ENCODE measurements at regions not wholly inside any gene's neighbourhood (a gene's known extent, or its start where the extent isn't known, plus 50 kb on each side); places are given as distances from the start of the nearest gene placed in this dataset.
A peak's percentile ranks its signal among the peaks of the same experiment; 100 is the strongest.
"Not testable (repeated sequence)": the region's sequence is repeated elsewhere in the genome, so short reads cannot be mapped to it uniquely, and the experiment has no call there.

DNA sequence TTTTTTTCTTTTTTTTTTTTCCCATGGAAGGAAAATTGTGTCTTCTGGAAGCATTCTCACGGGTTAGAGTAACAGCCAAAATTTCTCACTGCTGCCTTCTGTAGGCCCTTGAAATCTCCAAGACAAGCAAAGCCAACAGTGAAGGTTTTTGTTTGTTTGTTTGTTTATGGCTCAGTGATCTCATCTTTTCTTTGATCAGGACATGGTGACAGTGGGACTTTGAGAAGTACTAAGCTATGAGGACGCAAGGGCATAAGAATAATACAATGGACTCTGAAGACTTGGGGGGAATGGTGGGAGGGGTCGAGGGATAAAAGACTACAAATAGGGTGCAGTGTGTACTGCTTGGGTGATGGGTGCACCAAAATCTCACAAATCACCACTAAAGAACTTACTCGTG is 419.4 kb downstream of the PTPRC start:
- no peak for DNase-seq

DNA sequence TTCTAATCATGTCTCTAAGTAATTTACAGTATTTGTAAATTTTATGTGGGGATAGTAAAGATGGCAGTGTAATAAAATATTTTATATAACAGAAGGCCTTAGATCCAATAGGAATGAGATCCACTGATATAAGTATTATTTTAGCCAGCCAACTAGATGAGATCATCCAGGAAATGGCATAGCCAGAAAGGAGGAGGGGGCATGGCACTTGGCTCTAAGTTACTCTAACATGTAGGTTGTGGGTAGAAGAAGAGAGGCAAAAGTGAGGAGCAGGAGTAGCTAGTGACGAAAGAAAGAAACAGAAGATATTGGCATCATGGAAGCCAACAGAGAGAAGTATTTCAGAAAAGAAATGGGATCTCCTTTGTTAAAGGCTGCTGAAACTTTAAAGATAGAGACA is 426.1 kb downstream of the PTPRC start:
- DNase-seq: no peak

DNA sequence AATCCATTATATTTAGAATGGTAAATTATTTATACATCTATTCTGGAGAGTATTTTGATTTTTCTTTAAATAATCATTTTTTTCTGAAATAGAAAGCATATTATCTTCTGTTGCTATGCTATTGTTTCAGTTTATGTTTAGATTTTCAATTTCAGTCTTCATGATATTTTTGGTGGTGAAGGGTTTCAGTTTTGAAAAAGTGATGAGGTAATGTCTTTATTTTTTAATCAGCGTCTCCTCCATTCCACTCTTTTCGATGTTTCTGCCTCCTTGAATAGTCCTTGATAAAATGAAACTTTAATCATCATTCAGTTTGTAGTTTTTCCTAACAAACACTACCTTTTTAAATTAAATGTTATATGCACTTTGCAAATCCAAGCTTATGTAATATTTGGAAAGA is 428.6 kb downstream of the PTPRC start:
- DNase-seq: no peak

DNA sequence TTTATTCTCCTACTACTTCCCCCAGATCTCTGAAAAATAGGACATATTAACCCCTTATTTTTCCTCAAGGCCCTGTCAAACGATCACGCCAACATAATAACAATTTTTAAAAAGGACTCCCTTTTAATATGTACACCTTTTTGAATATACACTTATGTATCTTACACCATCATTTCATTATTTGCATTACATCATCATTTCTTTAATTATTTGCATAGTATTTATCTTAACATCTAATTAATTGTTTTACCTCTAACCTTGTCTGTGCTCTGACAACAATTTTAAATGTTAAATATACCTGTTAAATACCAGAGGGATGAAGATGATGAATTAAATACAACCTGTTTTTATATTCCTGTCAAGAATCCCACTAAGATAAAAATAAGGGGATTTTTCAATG is 432.2 kb downstream of the PTPRC start:
- DNase-seq: no peak

DNA sequence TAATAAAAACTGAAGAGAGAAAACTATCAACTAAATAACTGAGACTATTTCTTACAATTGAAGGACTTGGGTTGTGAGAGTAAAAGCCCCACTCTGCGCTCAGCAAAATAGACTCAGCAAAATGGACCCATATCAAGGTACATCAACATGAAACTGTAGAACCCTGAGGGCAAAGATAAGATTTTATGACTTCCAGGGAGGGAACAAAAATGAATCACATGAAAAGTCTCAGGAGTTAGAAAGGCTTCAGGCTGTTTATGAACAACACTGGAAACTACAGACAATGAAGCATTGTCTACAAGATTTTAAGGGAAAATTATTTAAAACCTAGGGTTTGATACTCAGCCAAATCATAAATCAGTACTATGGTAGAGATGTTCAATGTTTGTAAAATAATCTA is 434.3 kb downstream of the PTPRC start:
- no peak for DNase-seq

DNA sequence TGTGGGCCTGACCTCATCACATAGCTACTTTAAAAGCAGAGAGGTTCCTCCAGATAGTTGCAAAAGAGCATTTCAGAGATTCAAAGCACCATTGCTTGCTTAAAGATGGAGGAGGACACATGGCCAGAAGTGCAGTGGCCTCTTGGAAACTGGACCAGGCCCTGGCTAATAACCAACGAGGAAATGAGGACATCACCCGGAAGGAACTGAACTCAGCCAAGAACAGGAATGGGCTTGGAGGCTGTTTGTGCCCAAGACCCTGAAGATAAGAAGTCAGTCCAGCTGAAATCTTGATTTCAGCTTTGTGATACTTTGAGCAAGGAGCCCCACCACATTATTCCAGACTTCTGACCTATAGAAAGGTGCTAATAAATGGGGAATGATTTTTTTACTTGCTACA is 437.0 kb downstream of the PTPRC start:
- no peak for DNase-seq

DNA sequence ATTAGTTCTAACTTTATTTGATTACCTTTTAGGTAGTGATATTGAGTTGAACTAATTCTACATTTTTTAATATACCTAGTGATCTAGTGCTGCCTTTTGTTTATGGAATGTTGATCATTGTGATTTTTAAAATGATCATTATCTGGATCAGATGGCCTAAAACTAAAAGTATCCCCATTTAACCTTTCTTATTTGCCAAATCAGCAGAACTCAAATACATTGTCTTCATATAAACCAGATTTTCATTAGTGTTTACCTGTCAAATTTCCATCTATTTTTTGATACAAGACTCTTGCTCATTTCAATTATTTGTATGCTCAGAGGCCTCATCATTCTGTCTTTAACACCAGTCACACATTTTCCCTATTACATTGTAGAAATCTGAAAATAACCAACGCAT is 441.2 kb downstream of the PTPRC start:
- DNase-seq: no peak

DNA sequence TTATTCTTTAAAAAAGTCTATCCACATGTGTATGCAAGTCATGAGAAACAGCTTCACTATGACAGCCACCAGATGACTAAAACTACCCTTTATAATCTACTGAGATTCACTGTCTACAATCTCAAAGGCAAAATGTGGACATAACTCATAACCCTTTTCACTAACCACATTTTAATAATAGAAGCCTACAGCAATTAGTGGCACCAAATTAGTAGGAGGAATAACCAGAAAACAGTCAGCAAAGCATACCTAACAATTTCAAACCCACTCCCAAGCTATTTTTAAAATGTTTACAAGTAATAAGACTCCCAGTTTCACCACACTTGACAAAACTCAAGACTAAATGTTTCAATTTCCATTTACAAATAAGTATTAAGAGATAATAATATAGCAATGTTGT is 442.9 kb downstream of the PTPRC start:
- no peak for DNase-seq

DNA sequence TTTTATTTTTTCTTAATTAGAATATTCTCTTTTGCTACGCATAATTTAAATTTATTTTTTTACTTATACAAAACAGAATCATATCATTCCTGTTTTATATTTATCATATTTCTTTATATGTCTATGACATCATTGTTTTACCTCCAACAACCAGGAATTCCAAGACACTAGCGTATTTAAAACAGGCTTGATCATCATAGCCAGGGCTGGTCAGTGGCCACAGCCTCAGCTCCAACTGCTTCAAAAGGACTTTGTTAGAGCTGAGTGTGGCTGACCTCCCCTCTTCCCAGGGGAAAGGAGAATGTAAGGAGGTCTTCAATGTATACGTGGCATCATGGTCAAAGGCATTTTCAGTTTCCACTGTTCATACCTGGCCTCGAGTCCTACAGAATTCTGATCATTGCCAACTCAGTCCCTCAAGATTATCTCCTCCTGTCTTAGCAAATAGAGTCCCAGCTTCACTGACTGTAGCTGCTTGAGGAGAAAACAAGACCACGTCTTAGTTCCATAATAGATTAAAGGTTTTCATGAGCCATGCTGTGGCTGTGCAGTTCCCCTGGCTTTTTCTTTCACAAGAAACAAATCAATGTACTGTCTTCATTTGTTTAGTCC is 444.0 kb downstream of the PTPRC start:
- DNase-seq: no peak

DNA sequence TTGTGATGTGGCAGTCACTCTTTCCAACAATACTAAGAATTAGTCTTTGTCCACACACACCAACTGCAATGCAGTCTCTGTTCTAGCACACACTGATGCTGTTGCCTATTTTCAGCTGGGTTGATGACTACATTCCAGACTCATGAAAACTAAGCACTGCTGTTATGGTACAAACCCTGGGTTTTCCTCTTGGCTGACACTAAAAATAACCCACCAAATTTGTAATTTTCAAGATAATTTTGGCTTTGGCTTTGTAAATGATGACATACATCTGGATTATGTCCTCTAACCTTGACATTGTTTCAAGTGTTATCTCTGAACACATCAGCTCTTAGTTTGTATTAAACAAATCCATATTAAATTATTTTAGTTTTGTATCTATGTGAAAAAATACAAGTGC is 444.8 kb downstream of the PTPRC start:
- DNase-seq: no peak

DNA sequence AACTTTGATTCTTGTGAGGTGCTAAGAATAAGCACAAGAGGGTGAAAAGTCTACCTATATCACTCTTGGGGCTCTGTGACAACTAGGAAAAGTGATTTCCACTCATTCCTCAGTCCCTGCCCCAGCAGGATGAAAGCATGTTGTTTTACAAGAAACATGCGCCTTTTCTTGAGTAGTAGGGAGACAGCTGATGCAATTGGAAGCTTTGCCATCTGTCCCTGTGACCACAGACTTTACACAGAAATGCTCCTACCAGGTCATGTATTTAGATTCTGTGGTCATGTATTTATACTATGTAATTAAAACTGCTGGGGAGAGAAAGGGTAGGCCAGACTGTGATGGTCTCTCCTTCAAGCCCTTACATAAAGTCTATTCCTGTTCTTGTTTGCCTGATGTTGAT is 445.5 kb downstream of the PTPRC start:
- DNase-seq: no peak

DNA sequence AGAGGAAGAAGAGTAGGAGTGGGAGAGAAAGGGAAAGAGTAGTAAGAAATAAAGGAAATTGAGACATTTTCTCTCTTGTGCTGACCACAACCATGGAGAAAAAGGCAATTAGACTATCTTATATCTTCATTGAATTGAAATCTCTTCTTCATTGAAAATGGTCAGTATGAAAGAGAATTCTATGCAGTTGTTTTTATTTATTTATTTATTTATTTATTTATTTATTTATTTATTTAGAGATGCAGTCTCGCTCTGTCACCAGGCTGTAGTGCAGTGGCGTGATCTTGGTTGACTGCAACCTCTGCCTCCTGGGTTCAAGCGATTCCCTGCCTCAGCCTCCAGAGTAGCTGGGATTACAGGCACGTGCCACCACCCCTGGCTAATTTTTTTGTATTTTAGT is 447.1 kb downstream of the PTPRC start:
- no peak for DNase-seq

DNA sequence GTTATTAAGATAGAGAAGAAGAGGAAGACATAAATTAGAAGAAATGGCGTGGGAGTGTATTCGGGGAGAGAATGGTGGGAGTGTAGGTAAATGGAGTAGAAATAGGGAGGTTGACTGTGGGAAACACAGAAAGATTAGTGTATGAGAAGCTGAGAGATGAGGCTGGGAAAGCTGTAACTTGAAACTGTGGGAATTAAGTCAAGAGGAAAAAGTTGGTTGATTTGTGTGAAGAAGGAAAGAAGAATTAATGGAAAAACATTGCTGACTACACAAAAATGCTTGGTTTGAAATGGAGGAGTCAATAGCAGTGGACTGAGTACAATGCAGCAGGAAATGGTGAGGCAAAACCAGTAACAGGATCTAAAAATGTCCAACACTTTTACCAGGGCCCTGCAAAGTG is 448.3 kb downstream of the PTPRC start:
- no peak for DNase-seq

DNA sequence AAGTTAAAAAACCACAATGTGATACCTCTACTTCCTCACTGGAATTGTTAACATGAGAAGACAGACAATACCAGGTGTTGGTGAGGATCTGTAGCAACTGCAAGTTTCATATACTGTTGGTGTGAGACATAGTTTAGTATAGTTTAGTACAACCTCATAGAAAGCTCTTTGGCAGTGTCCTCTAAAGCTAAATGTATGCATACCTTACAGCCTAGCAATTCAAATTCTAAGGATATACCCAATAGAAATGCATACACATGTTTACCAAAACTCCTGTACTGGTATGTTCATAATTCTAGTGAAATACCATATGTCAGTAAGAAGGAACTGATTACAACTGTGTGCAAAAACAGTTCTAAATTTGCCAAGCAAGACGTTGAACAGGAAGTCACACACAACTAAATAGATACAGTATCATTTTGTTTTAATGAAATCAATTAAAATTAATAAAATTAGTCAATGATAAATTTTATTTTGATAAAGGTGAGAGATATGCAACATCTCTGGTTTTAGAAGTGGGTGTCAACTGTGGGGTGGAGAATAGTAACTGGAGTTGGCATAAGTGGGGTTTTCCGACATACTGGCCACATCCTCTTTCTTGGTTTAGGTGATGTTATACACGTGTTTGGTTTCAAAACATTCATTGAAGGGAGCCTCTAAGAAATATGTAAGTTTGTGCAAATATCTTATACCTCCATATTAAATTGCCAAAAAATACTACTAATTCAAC is 450.7 kb downstream of the PTPRC start:
- DNase-seq: no peak

DNA sequence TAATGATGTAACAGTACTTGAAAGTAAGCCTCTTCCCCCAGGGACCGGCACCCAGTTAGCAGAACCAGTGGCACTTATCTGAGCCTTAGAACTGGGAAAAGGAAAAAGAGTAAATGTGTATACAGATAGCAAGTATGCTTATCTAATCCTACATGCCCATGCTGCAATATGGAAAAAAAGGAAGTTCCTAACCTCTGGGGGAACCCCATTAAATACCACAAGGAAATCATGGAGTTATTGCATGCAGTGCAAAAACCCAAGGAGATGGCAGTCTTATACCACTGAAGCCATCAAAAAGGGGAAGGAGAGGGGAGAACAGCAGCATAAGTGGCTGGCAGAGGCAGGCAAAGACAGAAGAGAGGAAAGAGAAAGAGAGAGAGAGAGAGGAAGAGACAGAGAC is 456.8 kb downstream of the PTPRC start:
- DNase-seq: not testable (repeated sequence)

DNA sequence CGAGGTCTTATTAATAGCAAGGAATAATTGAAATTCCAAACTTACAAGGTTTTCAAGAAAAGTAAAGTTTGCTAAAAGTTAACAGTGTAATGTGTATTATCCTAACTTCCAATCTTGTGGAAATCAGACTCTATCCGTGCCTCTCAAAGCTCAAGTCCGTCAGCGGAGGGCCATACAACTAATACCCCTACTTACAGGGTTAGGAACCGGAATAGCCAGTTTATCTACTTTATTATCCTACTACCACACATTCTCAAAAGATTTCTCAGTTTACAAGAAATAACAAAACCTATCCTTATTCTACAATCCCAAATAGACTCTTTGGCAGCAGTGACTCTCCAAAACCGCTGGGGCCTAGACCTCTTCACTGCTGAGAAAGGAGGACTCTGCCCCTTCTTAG is 457.8 kb downstream of the PTPRC start:
- no peak for DNase-seq

DNA sequence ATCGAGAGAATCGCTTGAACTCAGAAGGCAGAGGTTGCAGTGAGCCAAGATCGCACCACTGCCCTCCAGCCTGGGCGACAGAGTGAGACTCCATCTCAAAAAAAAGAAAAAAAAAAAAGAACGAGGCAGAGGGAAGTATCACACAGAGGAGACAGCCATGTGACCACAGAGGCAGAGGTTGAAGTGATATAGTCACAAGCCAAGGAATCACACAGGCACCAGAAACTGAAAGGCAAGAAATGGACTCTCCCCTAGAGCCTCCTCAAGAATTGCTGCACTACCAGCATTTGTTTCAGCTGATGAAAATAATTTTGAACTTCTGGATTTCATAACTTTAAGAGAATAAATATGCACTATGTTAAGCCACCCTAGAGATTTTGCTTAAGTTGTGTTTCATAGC is 459.6 kb downstream of the PTPRC start:
- no peak for DNase-seq

DNA sequence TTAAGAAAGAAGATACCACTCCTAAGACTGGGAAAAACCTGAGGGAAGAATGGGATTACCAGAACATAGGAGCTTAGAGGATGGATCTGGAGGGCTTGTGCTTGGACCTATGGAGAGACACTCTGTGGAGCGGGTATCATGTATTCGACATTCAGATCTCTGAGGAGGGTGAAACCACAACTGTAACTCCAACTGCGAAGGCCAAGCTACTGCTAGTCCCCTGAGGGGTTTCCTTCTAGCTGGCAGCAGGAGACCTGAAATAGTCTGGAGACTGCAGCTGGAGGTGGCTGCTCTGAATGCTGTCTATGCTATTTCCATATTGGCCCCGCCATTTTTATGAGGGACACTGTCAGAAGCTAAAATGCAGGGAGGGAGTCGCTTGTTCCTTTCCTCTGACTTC is 462.3 kb downstream of the PTPRC start:
- DNase-seq: no peak

DNA sequence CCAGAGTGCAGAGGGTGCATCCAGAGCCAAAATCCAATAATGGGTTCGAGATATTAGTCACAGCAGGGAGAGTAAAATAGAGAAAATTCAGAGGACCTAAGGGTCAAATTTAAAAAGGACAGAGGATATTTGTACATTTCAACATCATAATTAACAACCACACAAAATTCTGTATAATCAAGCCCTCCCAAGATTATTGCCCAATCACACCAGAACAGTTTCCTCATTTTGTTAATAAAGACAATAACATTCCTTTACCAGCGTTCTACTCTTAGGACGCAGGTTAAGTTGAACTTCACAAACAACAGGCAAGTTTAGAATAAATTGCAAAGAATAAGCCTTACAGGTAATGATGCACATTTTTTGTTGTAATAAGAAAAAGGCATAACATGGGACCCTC is 462.8 kb downstream of the PTPRC start:
- DNase-seq: no peak

DNA sequence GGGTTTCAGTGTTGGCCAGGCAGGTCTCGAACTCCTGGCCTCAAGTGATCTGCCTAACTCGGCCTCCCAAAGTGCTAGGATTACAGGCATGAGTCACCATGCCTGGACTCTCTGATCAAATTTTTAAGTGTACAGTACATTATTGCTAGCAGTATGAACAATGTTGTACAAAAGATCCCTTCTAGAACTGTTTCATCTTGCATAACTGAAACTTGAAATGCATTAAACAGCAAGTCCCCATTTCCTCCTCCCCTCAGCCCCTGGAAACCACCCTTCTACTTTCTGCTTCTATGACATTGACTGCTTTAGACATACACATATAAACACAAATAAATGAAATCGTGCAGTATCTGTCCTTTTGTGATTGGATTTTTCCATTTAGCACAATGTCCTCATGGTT is 463.4 kb downstream of the PTPRC start:
- DNase-seq: no peak

DNA sequence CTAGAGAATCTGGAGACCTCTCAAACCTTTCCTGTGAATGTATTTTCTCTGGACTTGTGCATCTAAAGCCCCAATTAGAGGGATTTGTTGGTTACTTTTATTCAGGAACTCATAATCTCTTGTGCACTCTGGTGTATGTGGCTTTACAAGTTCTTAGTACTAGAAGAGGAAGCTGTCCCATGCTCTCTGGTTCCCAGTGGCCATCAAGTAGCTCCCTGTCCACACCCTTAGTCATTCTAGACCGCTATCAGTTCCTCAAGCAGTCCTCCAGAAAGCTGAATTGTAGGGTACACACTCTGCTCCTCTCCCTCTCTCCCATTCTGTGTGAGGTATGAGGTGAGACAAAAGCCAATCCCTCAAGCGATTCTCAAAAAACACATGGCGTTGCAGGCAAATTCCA is 470.3 kb downstream of the PTPRC start:
- DNase-seq: no peak

DNA sequence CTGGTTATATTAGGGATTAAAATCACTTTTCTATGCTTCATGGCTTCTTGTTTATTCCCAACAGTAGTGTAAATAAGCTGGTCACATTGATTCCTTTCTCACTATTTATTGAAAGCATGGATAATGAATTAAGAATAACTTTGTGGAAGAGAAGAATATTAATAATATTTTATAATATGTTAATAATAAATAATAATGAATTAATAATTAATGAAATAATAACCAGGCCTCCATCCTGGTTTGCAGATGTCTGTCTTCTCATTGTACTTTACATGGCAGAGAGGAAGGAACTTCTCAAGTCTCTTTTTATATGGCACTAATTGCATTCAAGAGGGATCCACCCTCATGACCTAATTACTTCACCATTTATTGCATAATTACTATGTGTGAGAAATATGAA is 473.5 kb downstream of the PTPRC start:
- DNase-seq: no peak

DNA sequence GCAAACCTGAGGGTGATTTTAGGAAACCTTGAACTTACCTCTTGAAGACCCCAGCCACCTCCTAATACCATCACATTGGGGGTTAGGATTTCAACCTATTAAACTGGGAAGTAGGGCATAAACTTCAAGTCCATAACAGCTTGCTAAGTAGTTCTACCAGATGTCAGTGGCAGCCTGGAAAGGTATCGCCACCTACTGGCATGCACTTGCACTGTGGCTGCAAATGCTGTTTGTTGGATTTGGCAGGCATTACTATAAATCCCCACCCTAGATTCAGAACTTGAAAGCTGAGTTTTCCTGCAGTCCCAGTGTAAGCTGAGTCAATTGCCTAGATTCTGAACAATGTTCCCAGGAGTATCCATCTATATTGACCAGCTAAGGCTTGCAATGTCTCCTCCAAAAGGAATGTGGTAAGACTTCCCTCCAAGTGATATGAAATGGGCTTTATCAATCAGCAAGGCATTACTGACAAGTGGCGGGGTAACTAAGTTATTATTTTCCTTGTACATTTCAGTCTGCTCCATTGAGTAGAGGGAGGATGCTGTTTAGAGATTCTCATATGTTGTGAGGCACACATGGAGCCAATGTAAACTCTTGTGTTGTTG is 474.5 kb downstream of the PTPRC start:
- DNase-seq: peak; percentile 6

DNA sequence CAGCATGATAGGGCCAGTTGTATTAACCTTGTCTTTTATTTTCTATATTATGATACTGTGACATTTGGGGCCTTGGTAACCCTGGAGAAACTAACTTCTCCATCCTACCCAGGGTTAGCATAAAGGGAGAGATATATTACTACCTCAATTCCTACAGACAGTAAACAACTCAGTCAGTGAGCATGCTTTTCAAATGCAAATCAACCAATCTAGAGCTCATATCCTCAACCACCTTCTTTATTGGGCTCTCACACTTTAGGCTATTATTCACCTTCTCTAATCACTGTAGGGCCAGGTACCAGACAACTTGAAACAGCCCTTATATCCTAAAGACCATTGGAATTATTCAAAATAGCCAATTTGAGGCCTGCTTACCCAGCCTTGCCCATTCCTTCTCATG is 477.6 kb downstream of the PTPRC start:
- no peak for DNase-seq

DNA sequence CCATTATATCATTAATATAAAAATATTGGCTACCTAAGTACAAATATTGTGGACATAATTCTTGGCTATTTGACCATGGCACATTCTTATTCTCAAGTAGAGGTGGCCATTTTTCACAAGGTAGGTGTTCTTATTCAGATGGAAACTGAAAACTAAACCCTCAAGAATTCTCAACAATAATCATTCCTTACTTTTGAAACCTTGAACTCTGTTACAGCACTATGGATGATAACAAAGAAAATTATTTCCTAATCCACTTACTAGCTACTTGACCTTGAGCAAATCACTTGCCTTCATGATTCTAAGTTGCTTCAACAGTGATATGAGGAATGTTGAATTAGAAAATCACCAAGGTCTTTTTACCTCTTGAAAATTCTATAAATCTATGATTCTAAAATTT is 482.2 kb downstream of the PTPRC start:
- DNase-seq: no peak

Data from GOT3 (cell line).